ENCODE measurements at regions not wholly inside any gene's neighbourhood (a gene's known extent, or its start where the extent isn't known, plus 50 kb on each side); places are given as distances from the start of the nearest gene placed in this dataset.

GRCh38 chr1:190597294-190597693, 119.6 kb upstream of the BRINP3 start:
- no peak for TF ChIP-seq EZH2 (IDR thresholded peaks at IDR 0.05; ENCODE audit: insufficient read depth, low read length)
- no peak for TF ChIP-seq CTCF (IDR thresholded peaks at IDR 0.05; ENCODE audit: insufficient read depth, low read depth, low read length)
